GM18505 (cell line): ENCODE measurements at regions not wholly inside any gene's neighbourhood (a gene's known extent, or its start where the extent isn't known, plus 50 kb on each side); places are given as distances from the start of the nearest gene placed in this dataset.

ENCODE experiments used
- ATAC-seq: cut with Tn5 transposase; IDR thresholded peaks from one replicate; pipeline ENCODE4 v1.9.1; 2021; ENCODE audit not compliant: unreplicated experiment
- POLR2A ChIP-seq: IDR thresholded peaks from 4 replicates; pipeline ENCODE4 v1.6.1; 2011; ENCODE audit warnings: borderline replicate concordance; ENCODE audit not compliant: insufficient read depth, insufficient read length; ENCODE audit errors: extremely low read depth

GRCh38 chr3:80263260-80263659, 495.5 kb upstream of the ROBO1 start:
- ATAC-seq: no peak
- TF ChIP-seq POLR2A: no peak

- TF ChIP-seq POLR2A: no peak
- no peak for ATAC-seq
These were observed 493.3 kb upstream of the ROBO1 start for GRCh38 chr3:80261082-80261481.

DNA sequence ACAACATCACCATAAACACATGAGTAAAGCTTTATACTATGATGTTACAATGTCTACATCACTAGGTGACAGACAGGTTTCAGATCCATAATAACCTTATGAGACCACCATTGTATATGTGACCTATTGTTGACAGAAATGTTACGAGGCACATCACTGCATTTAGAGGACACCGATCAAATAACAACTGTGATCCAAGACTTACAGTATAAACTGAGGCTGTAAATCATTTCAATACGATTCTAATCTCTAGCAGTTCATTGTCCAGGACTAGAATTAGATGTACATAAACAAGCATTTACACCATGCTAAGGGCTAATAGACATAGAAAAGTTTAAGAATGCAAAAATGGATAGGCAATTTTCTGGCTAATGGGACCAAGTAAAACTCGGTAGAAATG, 491.9 kb upstream of the ROBO1 start:
- no peak for ATAC-seq

DNA sequence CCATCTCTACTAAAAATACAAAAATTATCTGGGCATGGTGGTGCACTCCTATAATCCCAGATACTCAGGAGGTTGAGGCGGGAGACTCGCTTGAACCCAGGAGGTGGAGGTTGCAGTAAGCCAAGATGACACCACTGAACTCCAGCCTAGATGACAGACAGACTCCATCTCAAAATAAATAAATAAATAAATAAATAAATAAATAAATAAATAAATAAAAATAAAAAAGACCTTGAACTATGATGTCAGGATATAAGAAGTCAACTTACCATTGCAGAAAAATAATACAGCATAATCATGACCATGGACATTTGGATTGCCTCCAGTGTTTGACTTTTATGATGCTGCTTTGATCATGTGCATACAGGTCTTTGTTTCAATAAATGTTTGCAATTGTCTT, 484.3 kb upstream of the ROBO1 start:
- no peak for ATAC-seq
- TF ChIP-seq POLR2A: no peak

More for the DNA sequence above, 491.9 kb upstream of the ROBO1 start:
- TF ChIP-seq POLR2A: no peak

- ATAC-seq: no peak
- TF ChIP-seq POLR2A: no peak
These were observed 480.0 kb upstream of the ROBO1 start for GRCh38 chr3:80247766-80248165.

- no peak for TF ChIP-seq POLR2A
These were observed 476.6 kb upstream of the ROBO1 start for GRCh38 chr3:80244390-80244789.

DNA sequence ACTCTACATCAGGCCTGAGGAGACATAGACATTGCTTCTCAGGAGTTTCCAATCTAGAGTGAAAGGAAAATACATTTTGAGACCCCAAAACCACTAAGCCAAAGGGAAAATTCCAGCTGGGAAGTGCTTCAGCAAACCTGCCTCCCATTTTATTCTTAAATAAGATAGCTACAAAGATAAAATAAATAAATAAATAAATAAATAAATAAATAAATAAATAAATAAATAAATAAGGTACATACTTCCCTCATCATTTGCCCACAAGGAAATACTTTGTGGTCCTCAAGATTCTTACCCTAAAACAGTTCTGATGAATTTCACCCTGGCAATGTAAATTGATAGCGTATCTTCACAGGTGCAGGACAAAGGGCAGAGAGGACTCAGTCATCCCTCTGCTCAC, 474.0 kb upstream of the ROBO1 start:
- TF ChIP-seq POLR2A: no peak
- no peak for ATAC-seq

More at GRCh38 chr3:80244390-80244789, 476.6 kb upstream of the ROBO1 start:
- ATAC-seq: no peak

- no peak for TF ChIP-seq POLR2A
- no peak for ATAC-seq
These were observed 471.5 kb upstream of the ROBO1 start for GRCh38 chr3:80239301-80239700.

- no peak for ATAC-seq
- TF ChIP-seq POLR2A: no peak
These were observed 470.8 kb upstream of the ROBO1 start for GRCh38 chr3:80238606-80239005.

DNA sequence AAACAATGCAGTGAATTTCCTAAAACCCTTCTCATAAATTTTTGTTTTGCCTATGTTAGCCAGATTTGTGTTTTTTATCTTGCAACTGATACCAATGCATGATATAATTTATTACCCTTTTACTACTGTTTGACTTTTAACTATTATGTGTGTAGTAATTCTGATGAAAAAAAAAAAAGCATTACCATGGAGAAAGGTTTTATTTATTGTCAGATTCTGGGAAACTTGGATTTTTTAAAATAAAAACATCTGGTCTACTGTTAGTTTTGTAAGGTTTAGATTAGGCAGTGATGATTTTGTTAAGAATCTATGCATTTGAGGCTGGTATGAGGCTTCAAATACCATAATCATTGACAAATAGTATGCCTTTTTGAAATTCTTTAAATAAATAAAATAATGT, 470.4 kb upstream of the ROBO1 start:
- no peak for ATAC-seq
- no peak for TF ChIP-seq POLR2A

DNA sequence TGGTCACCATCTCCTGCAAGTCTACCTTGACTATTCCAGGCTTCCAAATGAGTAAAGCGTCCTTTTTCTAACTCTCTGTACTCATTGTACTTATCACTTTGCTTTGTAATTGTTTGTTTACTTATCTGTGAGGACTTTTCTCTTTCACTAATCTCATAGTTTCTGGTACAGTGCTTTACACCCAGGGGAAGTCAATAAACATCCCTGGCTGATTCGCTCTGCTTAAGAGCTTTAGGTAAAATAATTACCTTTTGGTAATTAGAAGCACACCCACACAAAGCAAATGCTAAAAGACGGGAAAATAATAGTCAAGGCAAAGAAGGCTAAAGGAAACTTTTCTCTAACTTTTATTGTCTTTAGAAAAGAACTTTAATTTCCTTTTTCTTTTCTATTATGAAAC, 466.9 kb upstream of the ROBO1 start:
- no peak for ATAC-seq
- no peak for TF ChIP-seq POLR2A

GRCh38 chr3:80233576-80233975, 465.8 kb upstream of the ROBO1 start:
- ATAC-seq: no peak
- TF ChIP-seq POLR2A: no peak

GRCh38 chr3:80232760-80233159, 465.0 kb upstream of the ROBO1 start:
- ATAC-seq: no peak
- TF ChIP-seq POLR2A: no peak

- no peak for ATAC-seq
- TF ChIP-seq POLR2A: no peak
These were observed 463.2 kb upstream of the ROBO1 start for GRCh38 chr3:80230962-80231361.

DNA sequence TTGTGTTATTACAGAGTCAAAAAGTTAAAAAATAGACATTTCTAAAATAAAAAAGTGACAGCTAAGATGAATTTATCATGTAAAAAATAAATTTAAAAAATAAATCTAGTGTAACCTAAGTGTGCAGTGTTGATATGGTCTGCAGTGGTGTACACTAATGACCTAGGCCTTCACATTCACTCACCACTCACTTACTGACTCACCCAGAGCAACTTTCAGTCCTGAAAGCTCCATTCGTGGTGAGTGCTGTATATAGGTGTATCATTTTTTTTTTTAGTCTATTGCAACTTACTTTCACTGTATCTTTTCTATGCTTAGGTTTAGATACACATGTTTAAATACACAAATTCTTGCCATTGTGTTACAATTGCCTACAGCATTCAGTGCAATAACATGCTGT, 459.4 kb upstream of the ROBO1 start:
- no peak for TF ChIP-seq POLR2A
- no peak for ATAC-seq
